ENCODE measurements at regions not wholly inside any gene's neighbourhood (a gene's known extent, or its start where the extent isn't known, plus 50 kb on each side); places are given as distances from the start of the nearest gene placed in this dataset.

GRCh38 chr6:134603561-134603960 lies 285.6 kb upstream of the SGK1 start:
- Mint-ChIP-seq H3K4me3 (no peak overlapping the region), H3K9me3 (peaks cover 18% of the 10 kb centered on the region), H3K36me3 (ENCODE audit: low read depth) (peaks cover 3% of the 10 kb centered on the region), H3K27ac (no peak overlapping the region), H3K27me3 (no peaks in the 10 kb centered on the region), H3K4me1 (no peaks in the 10 kb centered on the region)
- POLR2A ChIA-PET = no interaction called here
- CTCF ChIA-PET = interaction anchor here (1.0 to 1.3 kb wide), 2 partner anchors 14 to 18 kb away, joined by 3 read pairs; no protein-coding TSS in a partner anchor
- DNase-seq = no peak

- Mint-ChIP-seq H3K36me3 (ENCODE audit: low read depth) (peaks cover 3% of the 10 kb centered on the region), H3K9me3 (peaks cover 18% of the 10 kb centered on the region), H3K27me3 (no peaks in the 10 kb centered on the region), H3K27ac (no peak overlapping the region), H3K4me1 (no peaks in the 10 kb centered on the region), H3K4me3 (no peak overlapping the region)
- no peak for DNase-seq
- CTCF ChIA-PET = no interaction called here
- POLR2A ChIA-PET = no interaction called here
Measured at GRCh38 chr6:134602123-134602522, 284.2 kb upstream of the SGK1 start.

GRCh38 chr6:134600671-134601070 lies 282.8 kb upstream of the SGK1 start:
- CTCF ChIA-PET = interaction anchor here (0.6 kb wide), 1 partner anchor 511 kb away, joined by 3 read pairs; no protein-coding TSS in a partner anchor
- Mint-ChIP-seq H3K4me3 (no peak overlapping the region), H3K4me1 (no peaks in the 10 kb centered on the region), H3K9me3 (peaks cover 18% of the 10 kb centered on the region), H3K27ac (no peak overlapping the region), H3K27me3 (no peaks in the 10 kb centered on the region), H3K36me3 (ENCODE audit: low read depth) (peaks cover 3% of the 10 kb centered on the region)
- no peak for DNase-seq
- POLR2A ChIA-PET = no interaction called here

- no peak overlapping the region for H3K27ac Mint-ChIP-seq
- CTCF ChIA-PET = interaction anchor here (1.3 kb wide), 1 partner anchor 17 kb away, joined by 3 read pairs; no protein-coding TSS in a partner anchor
Measured at GRCh38 chr6:134599079-134599478, 281.2 kb upstream of the SGK1 start.

GRCh38 chr6:134596191-134596590 lies 278.3 kb upstream of the SGK1 start:
- ChIA-PET CTCF (interaction anchor here (1.0 to 1.2 kb wide), 2 partner anchors 10 to 13 kb away, joined by 3 to 6 read pairs; no protein-coding TSS in a partner anchor), POLR2A (no interaction called here)
- Mint-ChIP-seq H3K9me3 (peaks cover 10% of the 10 kb centered on the region), H3K36me3 (ENCODE audit: low read depth) (peaks cover 3% of the 10 kb centered on the region), H3K4me1 (no peaks in the 10 kb centered on the region), H3K27me3 (no peaks in the 10 kb centered on the region), H3K4me3 (no peak overlapping the region), H3K27ac (no peak overlapping the region)
- DNase-seq = no peak

More at GRCh38 chr6:134599079-134599478, 281.2 kb upstream of the SGK1 start:
- no peak for DNase-seq
- Mint-ChIP-seq H3K36me3 (ENCODE audit: low read depth) (peaks cover 3% of the 10 kb centered on the region), H3K27me3 (no peaks in the 10 kb centered on the region), H3K4me1 (no peaks in the 10 kb centered on the region), H3K4me3 (no peak overlapping the region), H3K9me3 (peaks cover 15% of the 10 kb centered on the region)
- POLR2A ChIA-PET = no interaction called here

GRCh38 chr6:134594881-134595280 lies 277.0 kb upstream of the SGK1 start:
- no peaks in the 10 kb centered on the region for H3K27me3 Mint-ChIP-seq
- no peak overlapping the region for H3K4me3 Mint-ChIP-seq
- POLR2A ChIA-PET = no interaction called here
- H3K9me3 Mint-ChIP-seq = peaks cover 3% of the 10 kb centered on the region
- no peak for DNase-seq
- H3K27ac Mint-ChIP-seq = peak overlapping the region; percentile 20
- no peaks in the 10 kb centered on the region for H3K36me3 Mint-ChIP-seq (ENCODE audit: low read depth)
- no peaks in the 10 kb centered on the region for H3K4me1 Mint-ChIP-seq
- CTCF ChIA-PET = no interaction called here

GRCh38 chr6:134593887-134594286 lies 276.0 kb upstream of the SGK1 start:
- H3K9me3 Mint-ChIP-seq = no peaks in the 10 kb centered on the region
- CTCF ChIA-PET = interaction anchor here (0.5 kb wide), 1 partner anchor 74 kb away, joined by 3 read pairs; no protein-coding TSS in a partner anchor
- H3K4me1 Mint-ChIP-seq = no peaks in the 10 kb centered on the region
- no peaks in the 10 kb centered on the region for H3K27me3 Mint-ChIP-seq
- H3K27ac Mint-ChIP-seq = no peak overlapping the region
- no peak for DNase-seq
- H3K36me3 Mint-ChIP-seq (ENCODE audit: low read depth) = no peaks in the 10 kb centered on the region
- H3K4me3 Mint-ChIP-seq = no peak overlapping the region
- POLR2A ChIA-PET = no interaction called here

- H3K9me3 Mint-ChIP-seq = no peaks in the 10 kb centered on the region
- no peak overlapping the region for H3K4me3 Mint-ChIP-seq
- no peaks in the 10 kb centered on the region for H3K27me3 Mint-ChIP-seq
- ChIA-PET POLR2A (no interaction called here), CTCF (interaction anchor here (0.5 kb wide), 1 partner anchor 74 kb away, joined by 3 read pairs; no protein-coding TSS in a partner anchor)
- H3K27ac Mint-ChIP-seq = no peak overlapping the region
- no peak for DNase-seq
- no peaks in the 10 kb centered on the region for H3K36me3 Mint-ChIP-seq (ENCODE audit: low read depth)
- H3K4me1 Mint-ChIP-seq = no peaks in the 10 kb centered on the region
Measured at GRCh38 chr6:134593442-134593841, 275.5 kb upstream of the SGK1 start.

- Mint-ChIP-seq H3K9me3 (no peaks in the 10 kb centered on the region), H3K4me3 (no peak overlapping the region), H3K36me3 (ENCODE audit: low read depth) (no peaks in the 10 kb centered on the region), H3K27me3 (peaks cover 1% of the 10 kb centered on the region), H3K4me1 (no peaks in the 10 kb centered on the region), H3K27ac (no peak overlapping the region)
- DNase-seq = no peak
- CTCF ChIA-PET = no interaction called here
- POLR2A ChIA-PET = no interaction called here
Measured at GRCh38 chr6:134593024-134593423, 275.1 kb upstream of the SGK1 start.

GRCh38 chr6:134590449-134590848 lies 272.5 kb upstream of the SGK1 start:
- H3K9me3 Mint-ChIP-seq = no peaks in the 10 kb centered on the region
- no peak overlapping the region for H3K4me3 Mint-ChIP-seq
- ChIA-PET CTCF (interaction anchor here (0.6 kb wide), 1 partner anchor 123 kb away, joined by 3 read pairs; no protein-coding TSS in a partner anchor), POLR2A (no interaction called here)
- no peaks in the 10 kb centered on the region for H3K4me1 Mint-ChIP-seq
- DNase-seq = no peak
- H3K27ac Mint-ChIP-seq = no peak overlapping the region
- peaks cover 3% of the 10 kb centered on the region for H3K27me3 Mint-ChIP-seq
- no peaks in the 10 kb centered on the region for H3K36me3 Mint-ChIP-seq (ENCODE audit: low read depth)

- no peak overlapping the region for H3K27ac Mint-ChIP-seq
- H3K4me1 Mint-ChIP-seq = no peaks in the 10 kb centered on the region
- H3K36me3 Mint-ChIP-seq (ENCODE audit: low read depth) = no peaks in the 10 kb centered on the region
- no peaks in the 10 kb centered on the region for H3K9me3 Mint-ChIP-seq
- H3K27me3 Mint-ChIP-seq = peaks cover 3% of the 10 kb centered on the region
- no peak for DNase-seq
- CTCF ChIA-PET = interaction anchor here (0.6 to 1.6 kb wide), 2 partner anchors 14 to 122 kb away, joined by 3 read pairs; no protein-coding TSS in a partner anchor
- POLR2A ChIA-PET = no interaction called here
- no peak overlapping the region for H3K4me3 Mint-ChIP-seq
Measured at GRCh38 chr6:134590004-134590403, 272.1 kb upstream of the SGK1 start.

GRCh38 chr6:134589512-134589911 lies 271.6 kb upstream of the SGK1 start:
- POLR2A ChIA-PET = no interaction called here
- H3K27ac Mint-ChIP-seq = no peak overlapping the region
- H3K27me3 Mint-ChIP-seq = peaks cover 3% of the 10 kb centered on the region
- CTCF ChIA-PET = interaction anchor here (1.6 kb wide), 1 partner anchor 14 kb away, joined by 3 read pairs; no protein-coding TSS in a partner anchor
- no peaks in the 10 kb centered on the region for H3K4me1 Mint-ChIP-seq
- no peaks in the 10 kb centered on the region for H3K36me3 Mint-ChIP-seq (ENCODE audit: low read depth)
- no peak for DNase-seq
- no peaks in the 10 kb centered on the region for H3K9me3 Mint-ChIP-seq
- H3K4me3 Mint-ChIP-seq = no peak overlapping the region

- ChIA-PET POLR2A (no interaction called here), CTCF (interaction anchor here (1.6 kb wide), 1 partner anchor 16 kb away, joined by 3 read pairs; no protein-coding TSS in a partner anchor)
- Mint-ChIP-seq H3K27ac (no peak overlapping the region), H3K4me1 (no peaks in the 10 kb centered on the region), H3K9me3 (no peaks in the 10 kb centered on the region), H3K36me3 (ENCODE audit: low read depth) (no peaks in the 10 kb centered on the region), H3K4me3 (no peak overlapping the region), H3K27me3 (peaks cover 3% of the 10 kb centered on the region)
- no peak for DNase-seq
Measured at GRCh38 chr6:134588267-134588666, 270.4 kb upstream of the SGK1 start.

GRCh38 chr6:134585517-134585873 lies 267.6 kb upstream of the SGK1 start:
- Mint-ChIP-seq H3K4me1 (no peaks in the 10 kb centered on the region), H3K27ac (no peak overlapping the region), H3K27me3 (peaks cover 6% of the 10 kb centered on the region), H3K9me3 (no peaks in the 10 kb centered on the region), H3K4me3 (no peak overlapping the region), H3K36me3 (ENCODE audit: low read depth) (no peaks in the 10 kb centered on the region)
- no peak for DNase-seq
- ChIA-PET CTCF (no interaction called here), POLR2A (no interaction called here)

All from activated CD4-positive, alpha-beta T cell treated with anti-CD3 and anti-CD28 coated beads, Interleukin-2, amount 10 ng/mL, durations not matched to agents 7 days and 5 days (primary cell).